HL-60/S4 (cell line): ENCODE measurements at regions not wholly inside any gene's neighbourhood (a gene's known extent, or its start where the extent isn't known, plus 50 kb on each side); places are given as distances from the start of the nearest gene placed in this dataset.

Source experiments
- in situ Hi-C: fragments of 300-500 bp; cut with MboI; formaldehyde crosslinking; loops from 2 replicates; pipeline ENCODE4 v1.14.3; 2022; ENCODE audit warnings: low sequenced_read_pairs

DNA sequence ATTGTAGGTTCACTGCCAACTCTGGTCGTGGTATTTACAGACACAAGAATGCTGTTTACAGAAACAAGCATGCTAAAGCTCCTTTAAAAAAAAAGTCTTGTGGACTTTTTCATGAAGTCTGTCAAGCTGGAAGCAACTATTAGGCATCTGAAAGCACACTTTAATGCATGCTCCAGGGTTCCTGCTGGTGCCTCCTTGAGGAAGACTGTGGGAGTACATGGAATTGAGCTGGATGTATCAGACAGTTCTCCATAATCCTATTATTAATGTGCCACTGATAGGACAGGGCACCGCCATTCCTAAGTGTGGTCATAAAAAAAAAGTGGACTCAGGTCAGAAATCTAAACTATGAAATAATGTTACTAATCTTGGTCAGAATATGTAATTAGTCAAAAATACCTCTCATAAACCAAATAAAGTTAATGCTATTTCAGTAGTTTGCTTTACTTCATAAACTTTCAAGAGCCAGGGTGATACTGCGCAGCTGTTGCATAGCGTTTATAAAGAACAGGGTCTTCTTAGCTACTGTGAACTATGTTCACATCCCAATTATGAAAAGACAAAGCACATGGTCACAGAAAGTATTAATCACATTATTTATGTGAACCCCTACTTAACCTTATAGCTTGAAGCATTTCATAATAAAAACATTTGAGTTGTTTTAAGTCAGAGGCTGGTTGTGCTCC is 390.8 kb upstream of the PTGER4 start:
- in situ Hi-C loops, result no loop called here

DNA sequence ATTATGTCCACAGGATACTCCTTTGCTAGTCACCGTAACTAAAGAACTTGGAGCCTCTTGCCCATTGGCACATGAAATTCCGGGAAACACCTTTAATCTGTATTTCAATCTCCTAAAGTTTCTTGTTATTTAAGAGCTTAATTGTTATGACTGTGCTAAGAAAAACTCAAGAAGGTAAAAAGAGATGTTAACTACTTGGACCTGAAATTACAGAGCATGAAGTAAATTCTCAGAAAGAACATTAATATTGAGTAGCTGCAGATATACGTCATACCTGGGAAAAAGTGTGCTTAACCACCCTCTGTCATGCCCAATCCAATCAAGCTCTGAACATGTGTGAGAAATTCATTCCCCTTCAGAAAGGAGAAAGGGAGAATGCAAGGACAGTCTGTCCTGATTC is 394.9 kb upstream of the PTGER4 start:
- in situ Hi-C loops, result no loop called here

DNA sequence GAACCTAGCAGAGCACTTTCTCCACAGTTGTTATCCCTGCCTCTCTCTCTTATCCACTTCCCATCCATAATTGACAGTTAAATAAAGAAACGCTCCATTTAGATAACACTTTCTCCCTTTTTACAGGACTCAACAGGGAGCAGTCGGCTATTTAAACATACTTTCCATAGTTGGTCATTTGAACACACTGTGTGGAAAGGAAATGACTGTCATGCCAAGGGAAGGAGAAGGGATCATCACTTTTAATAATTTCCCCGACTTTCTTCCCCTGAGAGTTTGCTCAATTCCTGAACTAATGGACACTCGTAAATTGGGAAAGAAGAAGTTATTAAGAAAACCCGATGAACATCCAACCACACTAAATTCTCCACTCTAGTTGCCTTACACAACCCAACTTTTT is 400.8 kb upstream of the PTGER4 start:
- in situ Hi-C loops, result no loop called here

DNA sequence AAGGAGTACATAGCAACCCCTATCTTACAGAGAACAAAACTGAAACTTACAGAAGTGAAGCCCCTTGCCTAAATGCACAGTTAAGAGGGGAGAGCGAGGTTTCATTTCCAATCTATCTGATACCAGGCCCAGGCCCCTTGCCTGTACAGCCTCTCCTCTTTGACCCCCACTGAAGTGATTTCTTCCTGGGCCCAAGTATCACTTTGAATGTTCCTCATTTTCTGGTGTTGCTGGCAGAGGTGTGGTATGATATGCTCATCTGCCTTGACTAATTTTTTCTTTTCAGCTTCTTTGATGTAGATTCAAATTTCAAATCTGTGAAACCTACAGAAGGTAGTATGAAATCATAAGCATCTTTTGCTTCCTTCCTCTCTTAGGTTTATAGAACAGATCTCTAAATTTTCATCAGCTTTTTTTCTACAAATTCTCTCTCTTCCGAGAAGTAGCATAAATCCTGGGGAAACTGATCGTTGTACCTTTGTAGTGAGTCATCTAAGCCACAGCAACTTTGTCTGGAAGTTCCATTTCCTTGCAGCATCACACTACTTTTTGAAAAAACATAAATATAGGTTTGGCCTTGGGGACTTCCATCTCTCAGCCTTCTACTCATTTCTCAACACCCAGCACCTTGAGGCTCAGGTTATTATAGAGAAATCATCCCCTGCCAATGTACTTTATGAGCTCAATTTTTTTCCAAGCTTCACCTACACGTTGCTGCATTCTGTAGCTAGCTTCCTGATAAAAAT is 402.4 kb upstream of the PTGER4 start:
- in situ Hi-C loops, result no loop called here

DNA sequence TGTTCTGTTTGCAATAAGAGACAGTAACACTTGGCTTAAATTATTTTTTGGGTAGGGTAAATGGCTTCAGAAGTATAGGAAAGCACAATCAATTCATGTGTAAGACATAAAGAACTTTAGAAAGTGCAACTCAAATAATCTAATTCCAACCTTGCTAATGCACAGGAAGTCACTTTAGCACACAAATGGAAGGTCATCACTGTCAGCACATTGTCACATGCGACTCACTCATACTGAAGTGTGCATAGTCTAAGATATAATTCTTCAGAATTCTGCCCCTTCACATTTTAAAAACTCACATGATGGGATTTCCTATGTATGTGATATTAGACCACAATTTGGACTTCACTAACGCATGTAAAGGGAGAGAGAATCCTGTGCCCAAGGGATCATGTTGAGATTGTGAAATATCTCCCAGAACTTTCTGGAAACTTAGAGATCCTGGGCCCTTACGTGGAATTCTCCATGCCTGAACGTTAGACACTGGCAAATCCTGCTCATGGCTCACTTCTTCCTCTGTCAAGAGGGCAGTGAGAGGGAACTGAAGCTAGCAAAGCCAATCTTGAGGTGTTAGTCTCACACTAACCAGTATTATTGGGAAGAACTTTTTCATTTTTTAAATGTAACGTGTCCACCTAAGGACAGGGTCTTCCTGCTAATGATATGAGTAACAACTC is 403.2 kb upstream of the PTGER4 start:
- in situ Hi-C loops, result no loop called here

DNA sequence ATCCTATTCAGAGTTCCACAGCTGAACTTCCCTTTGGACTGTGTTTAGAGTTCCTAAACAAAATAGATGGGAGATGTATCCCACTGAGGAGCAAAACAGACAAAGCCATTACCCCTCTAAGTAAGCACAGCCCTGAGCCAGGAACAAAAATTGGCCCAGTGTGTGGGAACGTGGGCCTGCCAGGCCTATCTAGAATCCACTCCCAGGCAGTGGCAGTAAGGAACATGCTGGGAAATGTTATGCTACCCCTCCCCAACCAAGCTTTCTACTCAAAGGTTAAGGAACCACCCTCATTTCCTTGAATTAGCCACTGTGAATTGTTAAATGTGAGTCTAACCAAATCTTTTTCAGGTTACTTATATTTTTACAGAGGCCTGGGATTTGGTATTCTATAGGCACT is 405.1 kb upstream of the PTGER4 start:
- in situ Hi-C loops, result no loop called here

DNA sequence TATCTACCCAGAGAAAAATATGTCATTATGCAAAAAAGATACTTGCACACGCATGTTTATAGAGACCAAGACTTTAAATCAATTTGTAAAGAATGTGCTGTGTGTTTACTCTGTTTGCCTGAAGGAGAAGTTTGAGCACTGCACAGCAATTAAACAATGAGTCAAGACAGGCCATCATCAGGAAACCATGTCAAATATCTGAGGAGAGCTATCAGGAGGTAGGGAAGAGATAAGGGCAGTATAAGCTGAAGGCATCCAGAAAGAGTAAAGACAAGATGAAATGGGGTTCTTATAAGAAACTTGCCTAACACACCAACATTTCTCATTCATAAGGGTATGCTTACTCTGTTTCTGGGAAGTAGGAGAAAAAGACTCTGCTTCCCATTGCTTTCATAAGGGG is 405.8 kb upstream of the PTGER4 start:
- in situ Hi-C loops, result no loop called here

DNA sequence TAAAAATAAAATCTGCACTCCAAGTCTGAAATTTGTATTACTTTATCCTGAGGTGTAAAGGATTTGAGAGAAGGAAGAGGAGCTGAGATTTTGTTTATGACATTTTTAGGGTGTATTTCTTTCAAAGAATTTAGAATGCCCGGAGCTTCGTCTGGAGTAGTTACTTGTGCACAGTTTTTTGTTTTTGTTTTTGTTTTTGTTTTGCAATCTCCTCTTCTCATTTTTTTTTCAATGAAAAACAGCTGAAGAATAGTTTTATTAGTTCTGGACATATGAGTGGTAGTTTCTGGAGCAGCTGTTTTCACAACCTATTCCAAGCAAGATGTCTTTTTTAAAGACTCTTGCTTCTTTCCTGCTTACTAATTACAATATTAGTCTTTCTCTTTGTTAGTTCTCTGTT is 408.2 kb upstream of the PTGER4 start:
- in situ Hi-C loops, result no loop called here

DNA sequence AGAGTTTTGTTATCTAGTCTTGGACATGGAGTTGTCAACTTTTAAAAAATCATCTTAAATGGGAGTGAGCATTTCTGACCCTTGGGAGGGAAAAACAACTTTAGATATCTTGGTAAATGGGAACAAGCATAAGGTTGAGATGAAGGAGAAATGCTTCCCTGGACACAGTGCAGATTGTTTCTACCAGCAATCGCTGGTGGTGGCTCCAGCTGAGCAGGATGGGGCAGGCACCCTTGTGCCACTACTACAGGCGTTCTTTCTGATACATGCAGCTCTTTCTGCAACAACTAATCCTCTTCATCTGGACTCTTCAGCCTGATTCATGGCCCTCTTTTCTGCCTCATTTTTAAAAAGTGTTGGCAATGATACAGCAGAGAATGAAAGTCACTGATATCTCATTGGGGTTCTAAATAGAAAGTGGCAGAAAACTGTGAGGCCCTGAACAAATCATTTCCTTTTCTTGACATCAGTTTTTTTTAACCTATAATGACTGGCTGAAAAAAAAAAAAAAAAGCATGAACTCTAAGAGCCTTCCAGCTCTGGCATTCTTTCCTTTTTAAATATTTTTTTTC is 409.4 kb upstream of the PTGER4 start:
- in situ Hi-C loops, result no loop called here

DNA sequence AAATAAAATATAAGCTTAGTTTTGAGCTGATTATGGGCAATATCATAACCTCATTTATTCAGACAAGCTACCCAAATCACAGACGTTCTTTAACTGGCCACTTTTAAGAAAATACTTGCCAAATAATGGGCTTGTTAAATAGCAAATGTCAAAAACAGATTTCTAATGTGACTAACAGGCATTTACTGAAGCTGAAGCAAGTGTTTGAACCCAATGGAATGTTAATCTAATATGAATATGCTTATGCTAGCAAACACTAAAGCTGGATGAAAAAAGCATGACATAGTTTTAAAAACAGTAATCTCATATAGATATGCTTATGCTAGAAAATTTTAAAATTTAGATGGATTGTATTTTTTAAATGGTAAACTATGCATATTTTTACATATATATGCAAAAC is 411.6 kb upstream of the PTGER4 start:
- in situ Hi-C loops, result no loop called here

DNA sequence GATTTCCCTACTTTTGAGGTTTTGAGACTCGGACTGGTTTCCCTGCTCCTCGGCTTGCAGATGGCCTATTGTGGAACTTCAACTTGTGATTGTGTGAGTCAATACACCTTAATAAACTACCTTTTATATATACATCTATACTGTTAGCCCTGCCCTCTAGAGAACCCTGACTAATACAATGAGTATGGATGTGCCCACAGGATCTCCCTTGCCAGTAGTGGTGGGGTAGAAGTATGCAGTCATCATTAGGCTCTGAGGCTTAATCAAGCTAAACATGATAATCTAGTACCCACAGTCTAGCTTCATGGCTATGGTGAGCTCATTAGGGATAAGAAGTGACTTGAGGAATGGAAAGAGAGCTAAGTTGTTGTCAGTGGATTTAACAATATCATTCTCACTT is 412.8 kb upstream of the PTGER4 start:
- in situ Hi-C loops, result no loop called here

DNA sequence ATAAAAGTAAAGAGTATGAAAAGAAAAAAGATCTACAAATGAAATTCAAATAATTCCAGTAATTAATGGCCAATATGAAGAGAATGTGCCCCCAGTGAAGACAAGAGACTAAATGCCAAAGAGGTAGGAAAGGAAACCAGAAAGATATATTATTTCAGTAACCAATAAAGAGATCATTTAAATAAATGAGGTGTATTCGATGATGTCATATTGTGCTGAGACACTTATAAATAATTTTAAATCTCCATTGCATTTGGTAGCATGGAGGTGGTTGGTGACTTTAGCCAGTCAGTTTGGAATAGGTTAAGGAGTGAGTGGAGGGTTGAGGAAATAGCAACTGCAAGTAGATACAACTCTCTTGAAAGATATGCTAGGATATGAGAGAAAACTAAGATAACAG is 417.7 kb upstream of the PTGER4 start:
- in situ Hi-C loops, result no loop called here

DNA sequence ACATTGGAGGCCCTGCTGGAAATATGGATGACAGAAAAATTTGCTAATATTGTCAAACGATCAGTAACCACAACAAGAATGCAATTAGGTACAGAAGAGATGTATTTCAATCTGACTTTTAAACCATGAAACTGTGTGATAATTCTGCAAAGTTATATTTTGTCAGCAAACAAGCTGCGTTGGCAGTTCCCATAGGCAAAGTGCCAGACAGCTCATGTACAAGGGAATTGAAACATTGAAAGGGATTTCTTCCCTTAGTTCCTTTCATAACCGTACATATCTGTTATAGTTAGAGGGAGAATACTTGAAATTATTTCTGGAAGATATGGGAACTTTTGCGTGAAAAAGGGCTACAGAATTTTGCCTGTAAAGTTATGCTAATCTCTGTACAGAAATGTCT is 419.4 kb upstream of the PTGER4 start:
- in situ Hi-C loops, result no loop called here

DNA sequence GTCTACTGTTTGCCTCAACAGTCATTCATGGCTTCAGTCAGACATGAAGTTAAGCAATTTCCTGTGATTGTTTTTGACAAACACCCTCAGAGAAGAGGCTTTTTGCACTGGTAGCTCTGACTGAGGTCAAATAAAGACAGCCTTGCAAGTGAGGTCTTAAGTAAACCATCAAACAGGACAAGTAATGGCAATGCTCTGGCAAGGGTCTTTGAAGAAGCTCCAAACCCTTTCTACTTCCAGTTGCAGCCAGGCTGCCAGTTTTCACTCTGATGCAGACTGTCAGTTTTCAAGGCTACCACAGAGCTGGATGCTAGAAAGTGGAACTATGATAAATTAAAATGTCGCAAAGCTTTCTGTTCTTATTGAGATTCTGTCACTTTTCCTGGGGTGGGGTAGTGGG is 421.5 kb upstream of the PTGER4 start:
- in situ Hi-C loops, result no loop called here

DNA sequence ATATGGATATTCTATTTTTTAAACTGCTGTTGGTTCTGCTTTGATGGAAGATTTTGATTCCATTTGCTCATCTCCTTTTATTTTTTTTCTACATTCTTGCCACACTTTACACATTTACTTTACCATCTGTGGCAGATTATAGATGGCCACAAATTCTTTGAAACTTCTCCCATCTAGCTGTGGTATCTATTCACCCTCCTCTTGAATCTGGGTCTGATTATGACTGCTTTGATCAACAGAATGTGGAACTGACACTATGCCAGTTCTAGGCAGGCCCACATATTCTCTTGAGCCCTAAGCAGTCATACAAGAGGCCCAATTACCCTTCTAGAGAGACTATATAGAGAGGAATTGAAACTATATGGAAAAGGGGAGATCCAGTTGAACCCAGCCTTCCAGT is 439.0 kb upstream of the PTGER4 start:
- in situ Hi-C loops, result no loop called here

DNA sequence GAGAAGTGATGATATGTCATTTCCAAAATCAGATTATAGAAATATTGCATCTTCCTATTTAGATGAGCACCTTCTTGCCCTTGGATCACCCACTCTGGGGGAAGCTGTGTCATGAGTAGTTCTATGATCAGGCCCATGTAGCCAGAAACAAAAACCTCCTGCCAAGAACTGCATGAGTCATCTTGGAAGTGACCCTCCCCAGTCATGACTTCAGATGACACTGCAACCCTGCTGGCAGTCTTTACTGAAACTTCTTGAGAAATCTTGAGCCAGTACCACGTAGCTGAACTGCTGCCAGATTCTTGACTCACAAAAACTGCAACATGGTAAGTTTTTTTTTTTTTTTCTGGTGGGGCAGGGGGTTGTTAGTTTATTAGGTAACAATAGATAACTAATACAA is 439.6 kb upstream of the PTGER4 start:
- in situ Hi-C loops, result no loop called here

DNA sequence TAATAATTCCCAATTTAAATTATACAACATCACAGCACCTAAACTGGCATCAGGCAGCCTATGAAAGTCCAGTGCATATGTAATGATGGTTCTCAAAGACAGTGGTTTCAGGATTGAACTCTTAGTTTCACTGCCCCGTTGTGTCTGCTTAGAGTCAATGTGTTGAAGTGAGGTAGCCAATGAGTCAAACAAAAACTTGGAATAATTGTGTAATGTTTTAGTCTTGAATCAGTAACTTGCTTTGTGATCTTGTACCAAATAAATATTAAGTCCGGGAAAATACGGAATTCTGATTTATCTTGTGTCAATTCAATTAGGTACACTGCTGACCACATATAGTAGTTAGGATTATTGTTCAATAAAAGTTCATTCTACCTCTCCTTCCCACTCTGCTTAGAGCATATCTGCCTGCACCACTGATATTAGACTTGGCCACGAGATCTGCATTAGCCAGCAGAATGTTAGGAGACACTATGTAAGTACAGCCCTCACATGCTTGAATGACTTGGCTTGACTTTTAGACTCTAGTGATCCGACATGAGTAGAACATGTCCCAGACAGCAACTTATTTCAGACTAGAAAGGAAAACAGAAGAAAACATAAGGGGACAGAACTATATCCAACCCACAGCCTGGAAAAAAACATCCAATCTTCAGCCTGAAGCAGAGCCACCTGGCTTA is 441.5 kb upstream of the PTGER4 start:
- in situ Hi-C loops, result no loop called here

DNA sequence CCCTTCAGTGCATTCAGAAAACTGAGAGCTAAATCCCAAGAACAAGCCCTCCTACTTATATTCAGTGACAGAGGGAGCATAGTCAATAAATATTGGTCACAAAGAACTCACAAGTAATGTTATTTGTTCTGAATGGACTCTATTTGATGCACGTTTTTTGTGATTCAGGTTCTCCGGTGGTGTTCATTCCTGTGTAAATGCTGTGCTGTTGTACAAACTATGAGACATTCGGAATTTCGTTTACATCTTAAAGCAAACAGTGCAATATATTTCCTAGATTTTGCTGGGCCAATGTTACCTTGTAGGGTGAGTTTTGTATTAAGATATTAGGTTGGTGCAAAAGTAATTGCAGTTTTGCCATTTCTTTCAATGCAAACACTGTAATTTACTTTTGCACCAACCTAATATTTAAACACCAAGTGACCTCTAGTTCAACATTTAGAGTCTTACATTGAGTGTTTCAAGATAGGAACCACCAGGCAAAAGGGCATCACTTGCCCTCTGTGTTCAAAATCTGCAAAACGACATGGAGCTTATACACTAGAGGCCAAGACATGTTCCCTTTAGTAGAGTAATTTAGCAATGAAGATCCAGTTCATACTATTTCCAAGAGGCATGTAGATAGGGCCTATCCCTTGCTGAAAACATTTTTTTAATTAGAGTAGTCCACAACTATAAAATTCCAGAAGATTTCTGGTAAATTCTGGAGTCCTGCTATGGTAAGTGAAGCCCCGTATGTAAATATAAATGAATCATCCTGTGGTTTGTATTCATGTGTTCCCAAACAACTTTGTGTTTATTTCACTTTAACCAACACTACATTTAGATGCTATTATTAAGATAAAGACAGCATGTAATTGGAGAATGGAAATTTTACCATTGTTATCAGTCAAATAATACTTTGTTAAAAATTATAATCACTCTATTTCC is 444.0 kb upstream of the PTGER4 start:
- in situ Hi-C loops, result no loop called here

DNA sequence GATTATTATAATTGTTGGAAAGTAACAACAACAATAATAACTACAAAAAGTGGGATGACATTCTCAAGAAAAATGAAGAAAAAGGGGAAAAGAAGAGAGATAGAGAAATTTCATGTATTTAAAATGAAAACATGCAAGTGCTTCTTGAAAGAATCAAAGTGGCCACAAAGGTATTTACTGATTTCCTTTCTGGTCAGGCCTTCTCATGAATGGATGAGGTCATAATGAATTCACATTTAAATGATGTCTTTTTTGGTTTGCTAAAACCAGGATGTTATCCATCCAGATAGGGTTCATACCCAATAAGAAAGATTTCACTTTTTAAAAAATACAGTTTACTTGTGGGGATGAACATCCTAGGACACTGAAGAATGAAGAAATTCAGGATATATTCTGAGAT is 446.4 kb upstream of the PTGER4 start:
- in situ Hi-C loops, result no loop called here

DNA sequence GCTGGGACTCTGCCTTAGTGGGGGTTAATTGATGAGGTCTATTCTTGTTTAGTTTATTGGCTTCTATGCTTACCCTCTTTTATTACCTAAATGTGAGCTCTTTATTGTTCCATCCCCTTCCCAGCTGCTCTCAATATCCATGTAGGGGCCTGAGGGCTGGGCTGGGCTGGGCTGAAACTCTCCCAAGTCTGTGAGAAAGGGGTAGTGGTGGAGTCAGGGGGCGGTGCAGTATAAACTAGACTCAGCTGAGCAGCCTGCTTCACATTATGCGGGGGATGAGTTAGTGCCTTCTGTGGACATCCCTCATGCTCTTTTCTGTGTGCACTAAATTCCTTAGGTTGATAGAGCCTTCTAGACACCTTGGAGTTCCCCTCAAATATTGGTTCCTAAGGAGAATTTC is 451.8 kb upstream of the PTGER4 start:
- in situ Hi-C loops, result no loop called here
